ENCODE measurements at regions not wholly inside any gene's neighbourhood (a gene's known extent, or its start where the extent isn't known, plus 50 kb on each side); places are given as distances from the start of the nearest gene placed in this dataset.

DNA sequence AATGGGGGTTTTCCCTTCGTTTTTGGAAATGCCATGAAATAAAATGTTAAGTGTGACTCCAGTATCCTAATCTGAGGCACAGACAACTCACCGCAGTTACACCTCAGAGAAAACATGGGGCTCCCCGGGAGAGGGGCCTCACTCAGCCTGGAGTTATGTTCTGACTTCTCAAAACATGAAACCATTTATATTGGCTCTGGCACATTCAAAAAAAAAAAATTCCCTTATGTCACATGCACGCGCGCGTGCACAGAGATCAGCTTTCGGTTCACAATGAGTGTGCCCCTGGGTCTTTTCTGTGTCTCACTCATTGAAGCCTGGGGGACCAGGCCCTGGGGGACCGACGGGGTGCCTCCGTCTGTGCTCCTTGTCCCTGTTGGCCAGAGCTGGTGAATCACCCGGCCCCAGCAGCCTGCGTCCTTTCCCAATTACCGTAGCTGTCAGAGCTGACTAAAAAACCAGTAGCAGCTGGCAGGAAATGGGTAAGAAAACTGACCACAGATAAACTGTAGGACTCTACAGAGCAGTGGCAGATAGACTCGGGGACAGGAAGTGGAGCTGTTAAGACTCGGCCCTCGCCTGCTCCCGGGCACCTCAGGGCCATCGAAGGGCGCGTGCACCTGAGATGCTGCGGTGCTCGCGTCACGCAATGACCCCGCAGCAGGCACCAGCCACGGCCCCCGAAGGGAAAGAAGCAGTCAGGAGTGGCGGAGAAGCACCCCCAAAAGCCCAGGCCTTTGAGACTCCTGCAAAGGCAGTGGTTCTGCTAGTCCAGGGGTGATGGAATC, 138.3 kb upstream of the ID2 start:
- no peak for TF ChIP-seq TAF1 (IDR thresholded peaks at IDR 0.05; ENCODE audit: low read depth, low read length)
- no peak for TF ChIP-seq POLR2A (IDR thresholded peaks at IDR 0.05; ENCODE audit: low read depth, low read length)
- no peak for TF ChIP-seq POLR2AphosphoS5 (IDR thresholded peaks at IDR 0.05; ENCODE audit: low read depth, low read length)
- peak; percentile 68 for TF ChIP-seq SPI1 (IDR thresholded peaks at IDR 0.05; ENCODE audit: low read depth, low read length)

All from GM12891 (cell line).